ENCODE measurements at regions not wholly inside any gene's neighbourhood (a gene's known extent, or its start where the extent isn't known, plus 50 kb on each side); places are given as distances from the start of the nearest gene placed in this dataset.
"Not testable (repeated sequence)": the region's sequence is repeated elsewhere in the genome, so short reads cannot be mapped to it uniquely, and the experiment has no call there.

DNA sequence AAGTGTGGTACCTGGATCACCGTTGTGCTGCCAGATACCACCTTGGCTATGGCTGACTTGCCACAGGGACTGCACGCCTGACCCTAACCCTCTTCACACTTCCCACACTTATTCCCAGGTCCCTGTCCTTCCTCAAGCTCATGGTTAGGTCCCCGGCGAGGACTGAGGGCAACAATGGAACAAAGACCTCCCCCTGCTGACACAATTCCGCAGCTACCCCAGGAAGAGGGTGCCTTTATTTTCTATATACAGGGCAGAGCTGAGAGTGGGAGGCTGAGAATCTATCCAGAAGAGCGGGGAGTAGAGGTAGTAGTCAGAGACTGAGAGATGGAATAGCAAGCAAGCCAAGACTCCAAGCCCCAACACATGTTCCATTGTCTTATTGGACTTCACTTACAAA lies 118.1 kb upstream of the SEM1 start:
- no peak for DNase-seq

GRCh38 chr7:96829121-96829520 lies 119.5 kb upstream of the SEM1 start:
- not testable (repeated sequence) for DNase-seq

- no peak for DNase-seq
Measured at GRCh38 chr7:96831446-96831845, 121.8 kb upstream of the SEM1 start.

DNA sequence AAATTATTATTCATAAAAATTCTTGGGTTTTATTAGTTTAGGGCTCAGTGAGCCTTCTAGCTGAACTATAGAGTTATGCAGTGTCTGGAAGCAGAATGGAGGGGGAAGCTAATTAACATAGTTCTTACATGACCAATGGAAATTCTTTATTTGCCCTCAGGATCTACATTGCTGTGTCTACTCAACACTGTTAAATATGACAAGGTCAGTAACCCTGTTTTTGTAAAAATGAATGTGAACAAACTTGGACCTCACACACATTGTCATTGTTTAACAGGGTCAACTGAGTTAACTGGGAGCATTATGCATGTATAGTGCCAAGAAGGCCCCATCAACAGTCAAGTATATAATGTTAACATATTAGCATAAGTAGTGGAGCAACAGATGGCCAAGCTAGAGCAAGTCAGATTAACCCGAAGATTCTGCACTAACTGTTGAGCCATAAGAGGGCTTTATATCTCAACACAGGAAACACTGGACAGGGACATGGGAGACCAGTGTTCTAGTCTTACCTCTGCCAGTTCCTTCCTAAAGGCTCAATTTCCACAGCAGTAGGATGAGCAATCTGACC lies 122.5 kb upstream of the SEM1 start:
- no peak for DNase-seq

- DNase-seq: peak in 1 of 3 donors; percentile 9
Measured at GRCh38 chr7:96833676-96834453, 124.2 kb upstream of the SEM1 start.

DNA sequence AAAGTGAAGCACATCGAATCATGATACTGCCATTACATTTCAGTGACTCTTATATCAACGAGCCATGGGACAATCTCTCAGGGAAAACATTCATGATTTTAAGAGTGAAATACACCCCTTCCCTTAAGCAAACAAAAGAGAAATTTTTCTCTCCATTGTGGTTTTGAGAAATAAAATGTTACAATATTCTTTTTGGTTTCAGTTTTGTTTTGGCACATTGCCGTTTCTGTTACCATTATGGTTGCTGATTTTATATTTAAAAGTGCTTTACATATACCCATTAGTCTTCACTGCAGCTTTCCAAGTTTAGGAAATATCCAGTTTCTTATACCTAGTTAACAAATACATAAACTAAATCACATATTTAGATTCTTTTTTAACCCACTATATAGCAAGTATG lies 126.8 kb upstream of the SEM1 start:
- no peak for DNase-seq

DNA sequence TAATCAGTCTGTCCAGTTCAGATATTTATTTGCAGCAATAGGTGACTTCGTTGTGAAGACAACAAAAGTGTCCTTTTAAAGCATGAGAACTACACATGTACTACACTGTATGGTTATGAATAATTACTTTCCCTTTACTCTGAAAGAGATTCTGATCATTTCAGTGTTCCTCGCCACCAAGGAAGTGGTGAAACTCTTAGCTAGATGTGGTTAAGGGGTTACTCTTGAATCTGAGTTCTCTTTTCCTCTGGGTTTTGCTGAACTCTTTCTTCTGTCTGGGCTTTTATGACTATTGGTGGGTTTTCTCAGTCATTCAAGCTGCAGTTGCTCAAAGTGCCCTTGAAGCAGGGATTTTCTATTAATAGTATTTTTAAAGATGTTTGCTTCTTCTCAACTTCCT lies 127.9 kb upstream of the SEM1 start:
- no peak for DNase-seq

GRCh38 chr7:96838481-96838880 lies 128.8 kb upstream of the SEM1 start:
- no peak for DNase-seq

DNA sequence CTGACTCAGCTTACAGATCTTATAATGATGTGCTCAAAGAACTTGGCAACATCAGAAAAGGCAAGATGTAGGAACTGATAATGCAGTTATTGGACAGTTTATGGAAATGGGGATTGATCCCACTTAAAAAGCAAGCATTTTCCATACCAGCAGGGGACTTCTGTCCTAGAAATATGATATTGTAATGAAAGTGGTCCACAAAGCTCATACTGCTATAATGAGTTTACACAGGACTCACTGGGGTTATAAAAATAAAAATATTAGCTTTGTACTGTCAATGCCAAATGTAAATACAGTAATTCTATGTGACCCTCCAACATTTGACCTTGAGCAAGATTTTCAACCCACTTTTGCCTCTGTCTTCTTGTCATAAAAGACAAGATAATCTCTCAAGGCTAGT lies 145.5 kb upstream of the SEM1 start:
- no peak for DNase-seq

DNA sequence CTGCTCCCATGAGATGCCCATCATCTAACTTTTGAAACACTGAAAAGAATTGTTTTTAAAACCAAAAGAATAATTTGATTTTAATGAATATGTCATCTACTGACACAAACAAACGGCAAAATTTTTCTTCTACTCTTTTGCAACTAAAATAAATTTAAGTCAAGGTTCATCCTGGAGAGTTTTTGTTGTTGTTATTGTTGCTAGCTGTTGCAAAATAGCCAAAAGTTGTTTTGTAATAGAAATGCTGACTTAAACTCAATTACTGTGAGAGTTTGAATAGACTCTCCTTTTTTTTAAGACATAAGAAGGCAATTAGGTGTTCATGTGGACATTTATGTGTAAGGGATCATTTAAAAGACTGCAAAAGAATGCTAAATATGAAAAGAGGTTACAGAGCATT lies 146.0 kb upstream of the SEM1 start:
- DNase-seq: no peak

DNA sequence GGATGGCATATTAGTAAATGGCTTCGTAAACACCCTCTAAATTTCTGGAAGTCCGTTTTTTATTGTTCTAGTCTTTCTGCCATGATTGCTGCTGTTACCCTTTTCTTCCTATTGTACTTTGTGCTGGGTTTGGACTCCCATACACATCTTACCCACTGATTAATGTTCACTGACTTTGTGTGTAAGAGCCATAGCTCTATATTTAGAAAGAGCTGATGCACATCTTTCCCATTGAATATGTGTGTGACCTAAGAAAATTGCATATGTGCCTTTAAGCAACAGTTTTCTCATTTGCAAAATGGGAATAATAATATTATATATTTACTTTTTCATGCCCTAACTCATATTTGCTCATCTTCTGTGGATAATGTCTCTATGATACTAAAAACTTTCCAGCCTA lies 135.8 kb upstream of the DLX6 start:
- no peak for DNase-seq

GRCh38 chr7:96870185-96870584 lies 135.2 kb upstream of the DLX6 start:
- DNase-seq: no peak

DNA sequence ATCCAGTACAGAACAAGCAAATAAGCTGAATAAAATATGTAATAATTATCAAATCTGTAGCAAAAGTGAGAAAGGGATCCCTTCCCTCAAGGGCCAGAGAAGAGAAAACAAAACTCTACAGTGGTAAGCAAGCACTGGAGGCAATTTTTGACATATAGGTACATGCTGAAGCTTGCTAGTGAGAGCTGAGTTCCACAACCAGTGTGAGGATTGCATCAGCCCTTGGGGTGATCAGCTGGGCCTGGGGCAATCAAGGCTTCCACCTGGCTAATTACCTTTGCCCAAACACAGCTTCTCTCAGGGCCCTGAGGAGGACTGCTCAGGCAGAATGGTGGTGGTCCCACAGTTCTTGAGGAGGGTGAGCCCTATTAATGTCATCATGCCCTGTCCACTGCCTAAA lies 134.4 kb upstream of the DLX6 start:
- DNase-seq: no peak

DNA sequence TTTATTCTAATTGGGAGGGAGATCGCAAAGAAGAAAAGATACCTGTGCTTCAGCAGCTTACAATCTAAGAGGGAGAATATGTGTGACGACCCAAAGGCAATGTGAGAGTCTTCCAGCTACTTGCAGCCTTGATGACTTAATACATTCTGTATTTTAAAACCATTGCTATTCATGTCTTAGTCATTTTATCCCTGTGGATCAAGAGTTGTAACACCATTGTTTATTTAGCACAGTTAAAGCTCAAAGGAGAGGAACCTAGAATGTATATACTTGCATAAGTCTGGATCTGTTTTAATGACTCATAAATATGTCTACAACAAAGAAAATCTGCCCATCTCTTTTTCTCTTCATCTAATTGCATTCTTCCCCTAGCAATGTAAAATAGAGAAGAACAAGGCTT lies 117.9 kb upstream of the DLX6 start:
- DNase-seq: no peak

DNA sequence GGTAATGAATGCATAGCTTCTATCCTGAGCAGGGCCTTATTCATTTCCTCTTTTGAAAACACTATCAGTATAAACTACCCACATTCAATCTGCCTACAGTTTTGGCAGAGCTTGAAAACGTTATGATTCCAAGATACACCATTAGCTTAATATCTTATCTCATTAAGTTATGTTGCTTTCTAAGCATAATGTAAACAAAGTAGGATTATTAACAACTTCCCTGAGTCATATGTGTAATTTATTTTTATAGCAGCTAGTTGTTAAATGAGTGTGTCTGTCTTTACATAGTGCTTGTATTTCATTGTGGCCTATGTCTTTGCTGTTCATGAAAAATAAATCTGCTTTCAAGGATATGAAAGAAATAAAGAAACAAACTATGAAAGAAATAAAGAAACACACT lies 106.2 kb upstream of the DLX6 start:
- DNase-seq: no peak

DNA sequence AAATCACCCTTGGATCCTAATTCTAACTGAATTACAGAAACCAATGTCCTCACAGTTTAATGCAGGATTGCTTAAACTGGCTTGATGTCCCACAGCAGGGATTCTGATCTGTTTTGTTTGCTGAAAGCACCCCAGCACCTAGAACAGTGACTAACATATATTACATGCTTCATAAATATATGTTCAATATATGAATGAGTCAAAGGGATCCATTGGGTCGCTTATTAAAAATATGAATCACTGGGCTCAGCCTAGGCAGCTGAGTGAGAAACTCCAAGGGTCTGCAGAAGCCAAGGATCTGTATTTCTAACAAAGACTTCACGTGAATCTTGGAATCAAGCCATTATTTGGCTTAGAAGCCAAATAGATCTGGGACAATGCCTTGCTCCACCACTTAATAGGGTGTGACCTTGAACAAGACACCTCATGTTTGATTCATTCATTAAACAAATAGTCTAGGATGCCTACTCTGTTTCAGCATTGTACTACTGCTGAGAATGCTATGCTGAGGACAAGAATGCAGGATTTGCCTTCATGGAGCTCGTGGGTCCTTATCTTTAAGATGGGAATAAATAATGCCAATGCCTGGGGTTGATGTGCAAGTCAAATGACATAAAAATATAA lies 103.4 kb upstream of the DLX6 start:
- no peak for DNase-seq

- DNase-seq: no peak
Measured at GRCh38 chr7:96903906-96904305, 101.4 kb upstream of the DLX6 start.

GRCh38 chr7:96910486-96910885 lies 94.9 kb upstream of the DLX6 start:
- DNase-seq: no peak

DNA sequence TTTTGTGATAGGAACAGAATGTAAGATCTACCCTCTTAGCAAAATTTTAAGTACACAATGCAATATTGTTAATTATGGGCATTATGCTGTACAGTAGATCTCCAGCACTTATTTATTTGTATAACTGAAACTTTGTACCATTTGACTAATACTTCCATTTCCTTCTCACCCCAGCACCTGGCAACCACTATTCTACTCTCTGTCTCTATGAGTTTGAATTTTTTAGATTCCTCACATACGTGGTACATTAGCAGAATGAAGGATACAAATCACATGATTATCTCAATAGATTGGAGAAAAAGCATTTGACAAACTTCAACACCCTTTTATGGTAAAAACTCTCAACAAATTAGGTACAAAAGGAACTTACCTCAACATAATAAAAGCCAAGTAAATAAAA lies 90.3 kb upstream of the DLX6 start:
- DNase-seq: no peak

DNA sequence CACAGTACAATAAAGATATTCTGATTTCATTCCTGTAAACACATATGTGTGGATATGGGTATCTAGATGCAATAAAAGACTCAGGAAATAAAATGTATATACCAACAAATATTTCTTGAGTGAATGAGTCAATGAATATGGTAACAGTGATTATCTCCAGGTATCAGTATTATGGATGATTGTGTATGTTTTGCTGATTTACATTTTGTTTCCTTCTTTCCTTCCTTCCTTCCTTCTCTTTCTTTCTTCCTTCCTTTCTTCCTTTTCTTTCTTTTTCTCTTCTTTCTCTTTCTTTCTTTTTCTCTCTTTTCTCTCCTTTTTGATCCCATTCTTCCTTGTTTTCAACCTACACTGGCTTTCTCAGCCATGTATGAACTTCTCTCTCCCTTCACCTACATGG lies 85.3 kb upstream of the DLX6 start:
- DNase-seq: no peak

GRCh38 chr7:96920713-96921112 lies 84.6 kb upstream of the DLX6 start:
- DNase-seq: no peak

DNA sequence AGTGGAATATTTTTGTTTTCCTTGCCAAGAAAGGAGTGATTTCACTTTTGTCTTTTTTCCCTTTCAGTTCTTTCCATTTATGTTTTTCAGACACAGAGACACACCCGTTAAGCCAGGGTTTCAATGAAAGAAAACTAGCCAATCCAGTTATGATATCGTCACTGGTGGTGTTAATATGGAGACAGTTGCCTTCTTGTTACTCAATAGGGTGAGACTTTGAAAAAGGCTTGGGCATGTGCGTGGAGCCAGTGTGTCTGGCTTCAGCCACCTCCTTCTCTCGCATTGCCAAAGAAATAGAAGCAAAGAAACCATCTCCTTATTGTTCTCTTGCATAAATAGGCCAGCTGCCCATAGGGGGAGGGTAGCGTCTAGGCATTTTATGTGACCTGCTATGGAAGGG lies 84.1 kb upstream of the DLX6 start:
- DNase-seq: no peak

GRCh38 chr7:96921771-96922170 lies 83.6 kb upstream of the DLX6 start:
- DNase-seq: no peak

- DNase-seq: not testable (repeated sequence)
Measured at GRCh38 chr7:96923345-96923744, 82.0 kb upstream of the DLX6 start.

Data from muscle of back (tissue), 3 donors.